ENCODE measurements at regions not wholly inside any gene's neighbourhood (a gene's known extent, or its start where the extent isn't known, plus 50 kb on each side); places are given as distances from the start of the nearest gene placed in this dataset.

DNA sequence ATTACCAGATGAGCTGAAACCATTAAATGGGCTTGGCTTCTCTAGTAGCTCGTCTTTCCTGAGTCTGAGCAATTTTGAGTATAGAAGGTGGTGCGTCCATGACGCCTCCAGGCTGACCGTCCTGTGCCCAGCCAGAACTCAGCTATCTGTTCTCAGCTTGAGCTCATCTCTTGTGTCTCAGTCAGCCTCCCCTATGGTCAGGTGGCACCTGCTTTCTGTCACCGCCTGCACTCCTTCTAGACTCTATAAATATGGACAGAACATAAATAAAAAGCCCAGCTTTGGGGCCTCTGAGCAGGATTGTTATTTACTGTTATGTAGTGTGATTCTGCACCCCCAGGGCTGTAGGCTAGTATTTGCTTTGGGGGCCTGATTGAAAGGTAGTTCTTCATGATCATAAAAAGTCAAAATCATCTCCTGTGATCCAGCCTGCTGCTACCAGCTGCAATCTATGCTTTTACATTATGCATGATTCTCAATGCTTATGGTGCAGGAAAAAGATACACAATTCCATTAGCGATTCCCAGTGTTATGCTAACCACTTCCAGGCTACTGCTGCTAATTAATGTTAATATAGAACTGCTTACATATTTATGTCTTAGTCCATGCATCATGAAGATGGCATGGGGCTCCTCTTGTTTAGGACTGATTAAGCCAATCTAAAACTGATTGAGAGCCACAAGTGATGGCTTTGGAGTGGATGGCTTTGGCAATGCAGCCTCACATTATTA lies 72.5 kb upstream of the TMTC4 start:
- POLR2A ChIA-PET (ENCODE audit: unreplicated experiment): no interaction called here
- H4K91ac ChIP-seq (ENCODE audit: insufficient read depth, low read depth, low read length): no peak overlapping the region
- no peak for DNase-seq
- no peak overlapping the region for H2AK9ac ChIP-seq (replicated peaks; ENCODE audit: low read depth, low read length, poor library complexity)
- in situ Hi-C loops (cut with MboI; ENCODE audit: low sequenced_read_pairs) (no loop called here), dilution Hi-C loops (cut with HindIII; ENCODE audit: low sequenced_read_pairs, unreplicated experiment) (no loop called here), intact Hi-C loops (cut with micrococcal nuclease) (no loop called here)
- no peak overlapping the region for H3K23ac ChIP-seq (ENCODE audit: low read depth, low read length)
- no peak overlapping the region for H3K18ac ChIP-seq (ENCODE audit: low read depth, low read length)
- no peak overlapping the region for H3K4me2 ChIP-seq (ENCODE audit: low read depth, low read length)
- H3K4me3 ChIP-seq (ENCODE audit: insufficient read depth, low read depth, low read length): no peak overlapping the region
- ATAC-seq (ENCODE audit: low read depth): no peak
- no peak overlapping the region for H3K27ac ChIP-seq (ENCODE audit: insufficient read depth, low read length)
- no peak overlapping the region for H2BK20ac ChIP-seq (ENCODE audit: low read depth, low read length)
- H2AFZ ChIP-seq (replicated peaks; ENCODE audit: low read length, poor library complexity): no peak overlapping the region
- no peak overlapping the region for H2BK120ac ChIP-seq (ENCODE audit: low read depth, low read length)
- no peak overlapping the region for H4K5ac ChIP-seq (ENCODE audit: low read depth, low read length)
- no peak overlapping the region for H3K4ac ChIP-seq (ENCODE audit: low read depth, low read length)
- H2AK5ac ChIP-seq (ENCODE audit: low read depth, low read length): no peak overlapping the region
- no peaks in the 10 kb centered on the region for H3K9me3 ChIP-seq (ENCODE audit: control insufficient read depth, insufficient read depth, low read length)
- H2BK15ac ChIP-seq (ENCODE audit: low read depth, low read length): no peak overlapping the region
- WGBS, 2 experiments (ENCODE audit: extremely low coverage in 2 of 2, insufficient read length in 1 of 2): no CpG with 5 or more reads among the region's 6 CpGs
- H4K8ac ChIP-seq (ENCODE audit: low read depth in 2 of 2, low read length in 2 of 2): no peak overlapping the region
- no peak overlapping the region for H3K9ac ChIP-seq (ENCODE audit: low read depth, low read length)
- no peak for TF ChIP-seq POLR2A (IDR thresholded peaks at IDR 0.05; ENCODE audit: low read depth, low read length)
- H3K14ac ChIP-seq (replicated peaks; ENCODE audit: low read depth, low read length): no peak overlapping the region
- H3K4me1 ChIP-seq (ENCODE audit: control insufficient read depth, insufficient read depth, low read length): no peaks in the 10 kb centered on the region
- no peaks in the 10 kb centered on the region for H3K36me3 ChIP-seq (ENCODE audit: control insufficient read depth, insufficient read depth, low read length)
- H3K56ac ChIP-seq (ENCODE audit: extremely low read depth, insufficient read depth, low read length): no peak overlapping the region
- no peak overlapping the region for H2BK5ac ChIP-seq (ENCODE audit: low read depth, low read length, poor library complexity, severe bottlenecking)
- H4K20me1 ChIP-seq (ENCODE audit: insufficient read depth, low read length): no peaks in the 10 kb centered on the region
- H3K79me1 ChIP-seq (ENCODE audit: low read depth in 1 of 2, low read length in 2 of 2): no peaks in the 10 kb centered on the region
- CTCF ChIA-PET: no interaction called here
- no peaks in the 10 kb centered on the region for H3K27me3 ChIP-seq (ENCODE audit: control insufficient read depth, insufficient read depth, low read length)
- no TSS peak for BruUV-seq (replicated peaks)
- H3K9me1 ChIP-seq (ENCODE audit: insufficient read depth, low read length): no peaks in the 10 kb centered on the region
